Colon (tissue), 2 donors: ENCODE measurements at regions not wholly inside any gene's neighbourhood (a gene's known extent, or its start where the extent isn't known, plus 50 kb on each side); places are given as distances from the start of the nearest gene placed in this dataset.
"Not testable (repeated sequence)": the region's sequence is repeated elsewhere in the genome, so short reads cannot be mapped to it uniquely, and the experiment has no call there.

Source experiments
- FAIRE-seq: peaks from 2 replicates; lab custom pipeline; 2012; peaks lifted over from hg19 to GRCh38; lab: Jason Lieb, UNC
- donor health status: control.
- donor health status: control.

- no peak for FAIRE-seq
Measured at GRCh38 chr13:42484386-42484785, 89.6 kb upstream of the TNFSF11 start.

- no peak for FAIRE-seq
Measured at GRCh38 chr13:42485272-42485671, 88.7 kb upstream of the TNFSF11 start.

DNA sequence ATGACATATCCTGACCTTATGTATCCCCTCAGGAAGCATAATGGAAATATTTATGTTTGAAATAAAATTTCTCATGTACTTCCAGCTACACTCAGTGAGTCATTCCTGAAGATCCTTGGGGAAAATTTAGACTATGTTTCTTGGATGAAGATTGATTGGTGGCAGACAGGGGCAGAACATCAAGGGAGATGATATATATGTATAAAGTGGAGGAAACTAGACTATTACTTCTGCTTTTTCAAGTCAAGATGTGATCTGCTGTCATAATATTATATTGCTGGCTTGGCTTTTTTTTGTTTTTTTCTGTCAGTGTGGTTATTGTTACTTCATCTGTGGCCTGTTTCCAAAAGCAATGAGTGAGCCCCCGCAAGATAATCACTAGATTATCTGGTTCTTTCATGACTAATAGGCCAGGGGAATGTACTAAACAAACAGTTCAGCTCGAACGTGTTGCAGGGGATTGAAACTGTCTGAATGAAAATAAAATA, 87.2 kb upstream of the TNFSF11 start:
- no peak for FAIRE-seq

- FAIRE-seq = no peak
Measured at GRCh38 chr13:42487221-42487620, 86.7 kb upstream of the TNFSF11 start.

DNA sequence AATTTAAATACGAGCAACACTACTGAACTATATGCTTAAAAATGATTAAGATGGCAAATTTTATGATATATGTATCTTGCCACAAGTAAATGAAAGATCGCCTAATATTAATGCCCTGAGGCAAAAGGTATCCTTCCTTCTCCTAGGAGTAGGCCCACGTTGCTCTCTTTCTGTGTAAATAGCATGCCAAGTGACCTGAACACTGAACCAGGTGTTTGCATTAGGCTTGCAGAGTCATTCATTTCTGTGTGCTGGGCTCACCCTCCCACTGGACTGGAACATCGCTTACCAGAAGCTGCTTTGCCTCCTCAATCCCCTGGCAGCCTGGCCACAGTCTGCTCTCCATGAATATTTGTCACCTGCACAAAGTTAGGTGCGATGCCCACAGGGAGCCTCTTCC, 83.3 kb upstream of the TNFSF11 start:
- no peak for FAIRE-seq

DNA sequence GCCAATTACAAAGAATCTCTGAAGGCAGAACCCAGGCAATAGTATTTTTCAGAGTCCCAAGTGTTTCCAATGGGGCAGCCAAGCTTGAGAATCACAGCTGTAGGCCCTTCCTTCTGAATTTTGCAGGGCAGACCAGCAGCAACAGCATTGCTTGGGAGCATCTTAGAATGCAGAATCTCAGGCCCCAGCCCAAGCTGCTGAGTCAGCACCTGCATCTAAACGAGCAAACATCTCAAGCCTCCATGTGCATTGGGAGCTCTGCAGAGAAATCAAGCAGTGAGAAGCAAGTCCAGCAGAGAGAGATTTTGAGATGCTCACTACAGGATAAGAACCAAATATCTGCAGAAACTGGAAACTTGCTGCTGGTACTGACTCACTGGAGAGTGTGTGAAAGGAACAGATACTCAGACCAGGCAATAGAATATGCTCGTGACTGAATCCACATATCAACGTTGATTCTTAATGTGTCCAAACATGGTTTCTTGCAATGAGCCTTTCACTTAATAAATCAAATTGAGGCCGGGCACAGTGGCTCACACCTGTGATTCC, 81.5 kb upstream of the TNFSF11 start:
- no peak for FAIRE-seq

GRCh38 chr13:42494157-42494556, 79.8 kb upstream of the TNFSF11 start:
- no peak for FAIRE-seq

- FAIRE-seq = no peak
Measured at GRCh38 chr13:42495255-42495654, 78.7 kb upstream of the TNFSF11 start.

GRCh38 chr13:42495751-42496150, 78.2 kb upstream of the TNFSF11 start:
- no peak for FAIRE-seq

DNA sequence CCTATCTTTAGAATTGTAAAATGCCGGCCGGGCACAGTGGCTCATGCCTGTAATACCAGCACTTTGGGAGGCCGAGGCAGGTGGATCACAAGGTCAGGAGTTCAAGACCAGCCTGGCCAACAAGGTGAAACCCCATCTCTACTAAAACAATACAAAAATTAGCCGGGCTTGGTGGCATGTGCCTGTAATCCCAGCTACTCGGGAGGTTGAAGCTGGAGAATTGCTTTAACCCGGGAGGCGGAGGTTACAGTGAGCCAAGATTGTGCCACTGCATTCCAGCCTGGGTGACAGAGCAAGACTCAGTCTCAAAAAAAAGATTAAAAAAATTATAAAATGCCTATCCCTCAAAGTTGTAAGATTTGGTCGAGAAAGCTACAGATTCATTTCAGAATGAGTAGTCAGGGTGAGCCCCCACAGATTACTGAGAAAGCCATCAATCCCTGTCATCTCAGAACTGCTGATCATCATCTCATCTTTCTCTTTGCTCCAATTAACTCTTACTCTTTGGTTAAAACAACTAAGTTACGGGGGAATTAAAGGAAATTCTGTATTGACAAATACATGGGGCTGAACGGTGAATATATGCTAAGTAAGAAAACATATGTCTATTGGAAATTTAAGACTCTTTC, 76.9 kb upstream of the TNFSF11 start:
- FAIRE-seq = not testable (repeated sequence)

- FAIRE-seq = no peak
Measured at GRCh38 chr13:42497798-42498197, 76.2 kb upstream of the TNFSF11 start.

GRCh38 chr13:42498521-42498920, 75.4 kb upstream of the TNFSF11 start:
- FAIRE-seq = no peak
